ENCODE measurements at regions not wholly inside any gene's neighbourhood (a gene's known extent, or its start where the extent isn't known, plus 50 kb on each side); places are given as distances from the start of the nearest gene placed in this dataset.

GRCh38 chr6:23027281-23027680 lies 457.9 kb downstream of the HDGFL1 start:
- Histone ChIP-seq H3K4me3 (no peak overlapping the region), H3K4me1 (replicated peaks in 1 of 2) (no peaks in the 10 kb centered on the region), H3K36me3 (replicated peaks in 1 of 2) (no peaks in the 10 kb centered on the region), H3K27me3 (no peaks in the 10 kb centered on the region), H3K9me3 (replicated peaks in 1 of 3) (no peaks in the 10 kb centered on the region), H3K27ac (no peak overlapping the region)
- 67 to 83% (median 75%) methylated on average over 5 of the region's 5 CpGs for WGBS, 4 donors
- TF ChIP-seq, protein P1, sequence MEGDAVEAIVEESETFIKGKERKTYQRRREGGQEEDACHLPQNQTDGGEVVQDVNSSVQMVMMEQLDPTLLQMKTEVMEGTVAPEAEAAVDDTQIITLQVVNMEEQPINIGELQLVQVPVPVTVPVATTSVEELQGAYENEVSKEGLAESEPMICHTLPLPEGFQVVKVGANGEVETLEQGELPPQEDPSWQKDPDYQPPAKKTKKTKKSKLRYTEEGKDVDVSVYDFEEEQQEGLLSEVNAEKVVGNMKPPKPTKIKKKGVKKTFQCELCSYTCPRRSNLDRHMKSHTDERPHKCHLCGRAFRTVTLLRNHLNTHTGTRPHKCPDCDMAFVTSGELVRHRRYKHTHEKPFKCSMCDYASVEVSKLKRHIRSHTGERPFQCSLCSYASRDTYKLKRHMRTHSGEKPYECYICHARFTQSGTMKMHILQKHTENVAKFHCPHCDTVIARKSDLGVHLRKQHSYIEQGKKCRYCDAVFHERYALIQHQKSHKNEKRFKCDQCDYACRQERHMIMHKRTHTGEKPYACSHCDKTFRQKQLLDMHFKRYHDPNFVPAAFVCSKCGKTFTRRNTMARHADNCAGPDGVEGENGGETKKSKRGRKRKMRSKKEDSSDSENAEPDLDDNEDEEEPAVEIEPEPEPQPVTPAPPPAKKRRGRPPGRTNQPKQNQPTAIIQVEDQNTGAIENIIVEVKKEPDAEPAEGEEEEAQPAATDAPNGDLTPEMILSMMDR (IDR thresholded peaks at IDR 0.05): no peak
- no peak for TF ChIP-seq POLR2A (IDR thresholded peaks at IDR 0.05)
- intact Hi-C loops (cut with DNase I): no loop called here
- no peak for DNase-seq

DNA sequence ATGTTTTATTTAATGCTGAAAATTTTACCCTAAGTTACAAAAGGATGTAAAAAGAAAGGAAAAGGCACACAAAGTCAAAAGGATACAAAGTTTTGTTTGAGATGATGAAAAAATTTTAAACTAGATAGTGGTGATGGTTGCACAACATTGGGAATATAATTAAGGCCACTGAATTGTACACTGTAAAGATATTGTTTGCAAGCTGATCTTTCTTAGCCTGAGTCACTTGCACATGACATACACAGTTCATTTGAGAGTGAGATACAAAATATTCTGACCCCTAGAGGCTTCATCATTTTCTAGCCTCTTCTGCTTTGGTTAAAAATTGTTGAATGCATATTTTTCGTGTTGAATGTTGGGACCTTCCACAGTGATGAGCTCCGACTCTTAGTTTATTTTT lies 462.6 kb downstream of the HDGFL1 start:
- no peak for DNase-seq
- Histone ChIP-seq H3K27me3 (no peaks in the 10 kb centered on the region), H3K36me3 (replicated peaks in 1 of 2) (no peaks in the 10 kb centered on the region), H3K4me1 (replicated peaks in 1 of 2) (no peaks in the 10 kb centered on the region), H3K27ac (no peak overlapping the region), H3K4me3 (no peak overlapping the region), H3K9me3 (replicated peaks in 1 of 3) (no peaks in the 10 kb centered on the region)
- intact Hi-C loops (cut with DNase I): no loop called here
- WGBS, 4 donors: 73 to 88% (median 81%) methylated on average over 2 of the region's 2 CpGs
- no peak for TF ChIP-seq POLR2A (IDR thresholded peaks at IDR 0.05)
- TF ChIP-seq, protein P1 (IDR thresholded peaks at IDR 0.05): no peak

- no peak overlapping the region for H3K4me3 ChIP-seq
- intact Hi-C loops (cut with DNase I): no loop called here
- no peaks in the 10 kb centered on the region for H3K4me1 ChIP-seq (replicated peaks in 1 of 2)
- TF ChIP-seq, protein P1 (IDR thresholded peaks at IDR 0.05): no peak
- TF ChIP-seq POLR2A (IDR thresholded peaks at IDR 0.05): no peak
- 60 to 84% (median 82%) methylated on average over 2 of the region's 2 CpGs for WGBS, 4 donors
- H3K27ac ChIP-seq: no peak overlapping the region
- no peaks in the 10 kb centered on the region for H3K9me3 ChIP-seq (replicated peaks in 1 of 3)
- DNase-seq: no peak
- no peaks in the 10 kb centered on the region for H3K36me3 ChIP-seq (replicated peaks in 1 of 2)
- no peaks in the 10 kb centered on the region for H3K27me3 ChIP-seq
Observed at GRCh38 chr6:23034926-23035325, 465.6 kb downstream of the HDGFL1 start.

- WGBS, 4 donors: 46 to 55% (median 52%) methylated on average over 4 of the region's 4 CpGs
- Histone ChIP-seq H3K9me3 (replicated peaks in 1 of 3) (no peaks in the 10 kb centered on the region), H3K27me3 (no peaks in the 10 kb centered on the region), H3K4me1 (replicated peaks in 1 of 2) (no peaks in the 10 kb centered on the region), H3K36me3 (replicated peaks in 1 of 2) (no peaks in the 10 kb centered on the region), H3K4me3 (no peak overlapping the region), H3K27ac (no peak overlapping the region)
- DNase-seq: no peak
- intact Hi-C loops (cut with DNase I): no loop called here
- TF ChIP-seq, protein P1 (IDR thresholded peaks at IDR 0.05): no peak
- TF ChIP-seq POLR2A (IDR thresholded peaks at IDR 0.05): no peak
Observed at GRCh38 chr6:23036406-23036983, 467.1 kb downstream of the HDGFL1 start.
